ENCODE measurements at regions not wholly inside any gene's neighbourhood (a gene's known extent, or its start where the extent isn't known, plus 50 kb on each side); places are given as distances from the start of the nearest gene placed in this dataset.

DNA sequence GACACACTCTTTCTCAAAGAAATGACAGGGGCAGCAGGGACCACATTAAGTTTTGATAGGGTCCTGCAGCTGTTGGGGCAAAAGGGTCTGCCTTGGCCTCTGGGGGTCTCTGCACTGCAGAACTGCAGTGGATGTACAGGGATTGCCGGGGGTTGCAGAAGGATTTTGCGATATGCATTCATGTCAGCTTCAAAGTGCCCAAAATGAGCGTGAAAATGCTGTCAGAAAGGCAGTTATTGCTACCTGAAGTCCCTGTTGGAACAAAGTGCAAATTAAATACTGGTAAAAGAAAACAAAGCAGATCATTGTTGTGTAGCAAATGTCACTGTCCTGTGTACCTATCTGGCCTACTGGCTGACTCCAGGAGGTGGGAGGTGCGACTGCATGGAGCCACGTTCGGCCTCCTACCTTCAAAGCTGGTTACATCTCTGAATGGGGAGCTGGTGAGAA lies 78.8 kb upstream of the MAP4K3 start:
- peaks cover 14% of the 10 kb centered on the region; the same call in 1 of the 2 replicates for H3K4me1 ChIP-seq (replicated peaks; ENCODE audit: insufficient read depth)
- DNase-seq, result no peak
- no peaks in the 10 kb centered on the region for H3K79me2 ChIP-seq (ENCODE audit: low read depth)
- CTCF ChIA-PET, result interaction anchor here (0.6 kb wide), 2 partner anchors 53 to 78 kb away, joined by 4 to 5 read pairs; no protein-coding TSS in a partner anchor
- intact Hi-C loops (cut with micrococcal nuclease; ENCODE audit: unreplicated experiment), result loop anchor here (2.0 to 5.0 kb wide), 2 partner anchors 77 to 216 kb away; no protein-coding TSS in a partner anchor
- H3K27me3 ChIP-seq (ENCODE audit: insufficient read depth, low read depth), result no peaks in the 10 kb centered on the region
- no TSS peak for BruUV-seq (replicated peaks)
- H3K4me2 ChIP-seq, result no peak overlapping the region
- POLR2A ChIA-PET (ENCODE audit: unreplicated experiment), result interaction anchor here (0.6 kb wide), 1 partner anchor 78 kb away, joined by 5 read pairs; no protein-coding TSS in a partner anchor
- no peaks in the 10 kb centered on the region for H3K9me2 ChIP-seq (ENCODE audit: insufficient read depth)
- H3K4me3 ChIP-seq, result no peak overlapping the region
- H3K9me3 ChIP-seq (ENCODE audit: insufficient read depth, low read depth), result peaks cover 4% of the 10 kb centered on the region; the same call in 1 of the 2 replicates
- no peaks in the 10 kb centered on the region for H3K36me3 ChIP-seq (ENCODE audit: low read depth)
- H4K20me1 ChIP-seq (ENCODE audit: insufficient read depth), result no peaks in the 10 kb centered on the region
- no peak for TF ChIP-seq EZH2 (IDR thresholded peaks at IDR 0.05; ENCODE audit: low read depth)
- no peaks in the 10 kb centered on the region for H3F3A ChIP-seq (ENCODE audit: insufficient read depth, low read depth)
- H3K27ac ChIP-seq, result no peak overlapping the region
- H2AFZ ChIP-seq, result no peak overlapping the region

DNA sequence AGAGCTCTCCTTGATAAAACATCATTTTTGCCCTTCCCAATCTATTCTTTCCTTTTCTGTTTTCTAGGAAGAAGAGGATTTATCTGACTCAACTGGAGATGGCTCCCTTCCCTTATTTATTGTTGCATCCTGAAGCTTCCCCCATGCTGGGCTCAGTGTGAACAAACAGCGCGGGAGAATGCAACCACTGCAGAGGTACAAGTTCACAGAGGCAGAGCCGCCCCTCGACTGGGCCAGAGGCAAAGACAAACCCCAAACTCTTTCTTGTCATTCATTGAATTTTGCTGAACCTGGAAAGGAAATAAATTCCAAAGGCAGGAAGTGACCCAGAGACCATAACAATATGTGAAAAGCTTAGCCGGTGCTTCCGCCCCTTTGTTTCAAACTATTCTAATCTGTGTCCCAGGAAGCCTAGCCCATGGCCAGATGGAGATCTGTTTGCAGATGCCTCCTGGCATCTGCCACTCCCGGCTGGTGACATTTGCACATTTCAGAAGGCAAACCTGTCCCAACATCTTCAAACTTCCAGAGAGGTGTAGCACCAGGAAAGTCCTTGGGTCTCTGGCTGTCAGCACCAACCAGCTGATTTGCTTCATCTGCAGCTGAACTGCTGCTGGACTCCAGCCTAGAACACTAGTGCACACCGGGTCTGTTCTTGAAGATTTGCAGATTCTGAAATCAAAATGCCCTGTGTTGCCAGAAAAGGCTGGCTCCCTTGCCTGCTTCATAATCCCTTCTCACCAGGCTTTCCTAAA lies 79.4 kb upstream of the MAP4K3 start:
- TF ChIP-seq, protein P1, sequence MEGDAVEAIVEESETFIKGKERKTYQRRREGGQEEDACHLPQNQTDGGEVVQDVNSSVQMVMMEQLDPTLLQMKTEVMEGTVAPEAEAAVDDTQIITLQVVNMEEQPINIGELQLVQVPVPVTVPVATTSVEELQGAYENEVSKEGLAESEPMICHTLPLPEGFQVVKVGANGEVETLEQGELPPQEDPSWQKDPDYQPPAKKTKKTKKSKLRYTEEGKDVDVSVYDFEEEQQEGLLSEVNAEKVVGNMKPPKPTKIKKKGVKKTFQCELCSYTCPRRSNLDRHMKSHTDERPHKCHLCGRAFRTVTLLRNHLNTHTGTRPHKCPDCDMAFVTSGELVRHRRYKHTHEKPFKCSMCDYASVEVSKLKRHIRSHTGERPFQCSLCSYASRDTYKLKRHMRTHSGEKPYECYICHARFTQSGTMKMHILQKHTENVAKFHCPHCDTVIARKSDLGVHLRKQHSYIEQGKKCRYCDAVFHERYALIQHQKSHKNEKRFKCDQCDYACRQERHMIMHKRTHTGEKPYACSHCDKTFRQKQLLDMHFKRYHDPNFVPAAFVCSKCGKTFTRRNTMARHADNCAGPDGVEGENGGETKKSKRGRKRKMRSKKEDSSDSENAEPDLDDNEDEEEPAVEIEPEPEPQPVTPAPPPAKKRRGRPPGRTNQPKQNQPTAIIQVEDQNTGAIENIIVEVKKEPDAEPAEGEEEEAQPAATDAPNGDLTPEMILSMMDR (conservative IDR thresholded peaks at IDR 0.05), result no peak
- no peak for TF ChIP-seq EZH2 (IDR thresholded peaks at IDR 0.05; ENCODE audit: low read depth)
- no peak overlapping the region for H2AFZ ChIP-seq
- POLR2A ChIA-PET (ENCODE audit: unreplicated experiment), result interaction anchor here (0.6 kb wide), 1 partner anchor 79 kb away, joined by 5 read pairs; no protein-coding TSS in a partner anchor
- peaks cover 7% of the 10 kb centered on the region for H3K9me3 ChIP-seq (ENCODE audit: insufficient read depth, low read depth)
- H3K36me3 ChIP-seq (ENCODE audit: low read depth), result no peaks in the 10 kb centered on the region
- H3F3A ChIP-seq (ENCODE audit: insufficient read depth, low read depth), result no peaks in the 10 kb centered on the region
- H4K20me1 ChIP-seq (ENCODE audit: insufficient read depth), result no peaks in the 10 kb centered on the region
- no TSS peak for BruUV-seq (replicated peaks)
- peak in 1 of 2 experiments; percentile 14 for DNase-seq
- H3K79me2 ChIP-seq (ENCODE audit: low read depth), result no peaks in the 10 kb centered on the region
- no peaks in the 10 kb centered on the region for H3K9me2 ChIP-seq (ENCODE audit: insufficient read depth)
- CTCF ChIA-PET, result interaction anchor here (0.6 kb wide), 2 partner anchors 53 to 79 kb away, joined by 4 to 5 read pairs; no protein-coding TSS in a partner anchor
- intact Hi-C loops (cut with micrococcal nuclease; ENCODE audit: unreplicated experiment), result loop anchor here (2.0 to 5.0 kb wide), 2 partner anchors 76 to 216 kb away; no protein-coding TSS in a partner anchor
- no peaks in the 10 kb centered on the region for H3K27me3 ChIP-seq (ENCODE audit: insufficient read depth, low read depth)
- H3K27ac ChIP-seq, result no peak overlapping the region
- H3K4me2 ChIP-seq, result no peak overlapping the region
- peaks cover 14% of the 10 kb centered on the region; the same call in 1 of the 2 replicates for H3K4me1 ChIP-seq (replicated peaks; ENCODE audit: insufficient read depth)
- H3K4me3 ChIP-seq, result no peak overlapping the region

DNA sequence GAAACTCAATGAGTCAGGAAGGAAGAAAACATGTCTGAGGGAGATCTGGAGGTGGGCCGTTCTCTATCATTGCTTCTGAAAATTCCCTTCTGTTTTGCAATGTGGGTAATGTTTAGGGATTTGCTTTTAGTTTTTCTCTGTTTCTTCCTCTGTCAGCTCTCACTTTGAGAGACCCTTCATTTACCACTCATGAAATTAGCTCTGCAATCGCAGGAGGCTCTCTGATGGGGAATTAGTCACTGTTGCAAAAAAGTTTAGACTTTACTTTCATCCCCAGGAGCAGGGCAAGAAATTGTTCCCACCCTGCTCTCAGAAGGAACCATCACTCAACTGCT lies 80.0 kb upstream of the MAP4K3 start:
- Histone ChIP-seq H3K79me2 (ENCODE audit: low read depth) (no peaks in the 10 kb centered on the region), H3K9me2 (ENCODE audit: insufficient read depth) (no peaks in the 10 kb centered on the region), H4K20me1 (ENCODE audit: insufficient read depth) (no peaks in the 10 kb centered on the region), H3F3A (ENCODE audit: insufficient read depth, low read depth) (no peaks in the 10 kb centered on the region), H3K4me1 (replicated peaks; ENCODE audit: insufficient read depth) (peaks cover 9% of the 10 kb centered on the region; the same call in 1 of the 2 replicates), H3K4me3 (no peak overlapping the region), H2AFZ (no peak overlapping the region), H3K27me3 (ENCODE audit: insufficient read depth, low read depth) (no peaks in the 10 kb centered on the region), H3K4me2 (no peak overlapping the region), H3K9me3 (ENCODE audit: insufficient read depth, low read depth) (peaks cover 12% of the 10 kb centered on the region), H3K27ac (no peak overlapping the region), H3K36me3 (ENCODE audit: low read depth) (no peaks in the 10 kb centered on the region)
- BruUV-seq (replicated peaks), result no TSS peak
- no peak for TF ChIP-seq EZH2 (IDR thresholded peaks at IDR 0.05; ENCODE audit: low read depth)
- TF ChIP-seq, protein P1 (conservative IDR thresholded peaks at IDR 0.05), result no peak
- CTCF ChIA-PET, result no interaction called here
- DNase-seq, result no peak
- POLR2A ChIA-PET (ENCODE audit: unreplicated experiment), result no interaction called here
- intact Hi-C loops (cut with micrococcal nuclease; ENCODE audit: unreplicated experiment), result loop anchor here (2.0 to 5.0 kb wide), 2 partner anchors 76 to 215 kb away; no protein-coding TSS in a partner anchor
